Neural progenitor cell (in vitro differentiated cells): ENCODE measurements at regions not wholly inside any gene's neighbourhood (a gene's known extent, or its start where the extent isn't known, plus 50 kb on each side); places are given as distances from the start of the nearest gene placed in this dataset.

Experiments
- DNase-seq: peaks from one replicate; pipeline ENCODE4 v3.0.0-alpha.2; 2016; ENCODE audit warnings: low spot score
- H2AFZ ChIP-seq: fragments of 200-600 bp; sonication (generic); replicated peaks from 2 replicates; pipeline ENCODE4 v1.6.1; 2016; ENCODE audit warnings: antibody characterized with exemption
- H3F3A ChIP-seq: fragments of 200-600 bp; sonication (generic); 2 replicates; pipeline ENCODE4 v1.6.1; 2016; ENCODE audit warnings: antibody characterized with exemption, low read depth
- H3K27ac ChIP-seq: fragments of 200-600 bp; sonication (generic); 2 replicates; pipeline ENCODE4 v1.5.1; 2016; ENCODE audit warnings: mild to moderate bottlenecking
- H3K27me3 ChIP-seq: fragments of 200-600 bp; sonication (generic); 2 replicates; pipeline ENCODE4 v1.6.1; 2016; ENCODE audit warnings: mild to moderate bottlenecking, moderate library complexity
- H3K36me3 ChIP-seq: fragments of 200-600 bp; sonication (generic); 2 replicates; pipeline ENCODE4 v1.5.1; 2016
- H3K4me1 ChIP-seq: fragments of 200-600 bp; sonication (generic); 2 replicates; pipeline ENCODE4 v1.6.1; 2016; ENCODE audit warnings: mixed run types
- H3K4me2 ChIP-seq: fragments of 200-600 bp; sonication (generic); 2 replicates; pipeline ENCODE4 v1.6.1; 2016
- H3K4me3 ChIP-seq: fragments of 200-600 bp; sonication (generic); 2 replicates; pipeline ENCODE4 v1.5.1; 2016
- H3K79me2 ChIP-seq: fragments of 200-600 bp; sonication (generic); 2 replicates; pipeline ENCODE4 v1.6.1; 2016; ENCODE audit warnings: low read depth
- H3K9ac ChIP-seq: fragments of 200-600 bp; sonication (generic); 2 replicates; pipeline ENCODE4 v1.6.1; 2016
- H3K9me3 ChIP-seq: fragments of 200-600 bp; sonication (generic); 2 replicates; pipeline ENCODE4 v1.5.1; 2016; ENCODE audit warnings: low read depth
- H4K20me1 ChIP-seq: fragments of 200-600 bp; sonication (generic); 2 replicates; pipeline ENCODE4 v1.6.1; 2016; ENCODE audit warnings: low read depth
- H3K27ac Mint-ChIP-seq: 3 replicates; pipeline ENCODE4 v1.8.0; 2021; ENCODE audit warnings: mixed read lengths
- H3K27me3 Mint-ChIP-seq: 2 replicates; pipeline ENCODE4 v1.8.0; 2022; ENCODE audit warnings: low read depth, mild to moderate bottlenecking, inconsistent platforms, moderate library complexity, mixed read lengths; ENCODE audit not compliant: insufficient read depth
- H3K36me3 Mint-ChIP-seq: 3 replicates; pipeline ENCODE4 v1.8.0; 2021; ENCODE audit warnings: mixed read lengths
- H3K4me1 Mint-ChIP-seq: 3 replicates; pipeline ENCODE4 v1.8.0; 2021; ENCODE audit warnings: mixed read lengths
- H3K4me3 Mint-ChIP-seq: 3 replicates; pipeline ENCODE4 v1.8.0; 2021; ENCODE audit warnings: mild to moderate bottlenecking, moderate library complexity, mixed read lengths
- H3K9me3 Mint-ChIP-seq: 3 replicates; pipeline ENCODE4 v1.8.0; 2020; ENCODE audit warnings: mixed read lengths
- EZH2 ChIP-seq: fragments of 200-600 bp; sonication (generic); IDR thresholded peaks from 2 replicates; pipeline ENCODE4 v1.6.1; 2017; ENCODE audit warnings: antibody characterized with exemption, mild to moderate bottlenecking, moderate library complexity
- EZH2phosphoT487 ChIP-seq: fragments of 200-600 bp; sonication (generic); IDR thresholded peaks from 2 replicates; pipeline ENCODE4 v1.6.1; 2017; ENCODE audit warnings: antibody characterized with exemption
- TF ChIP-seq, protein P1 (sequence below): fragments of 200-600 bp; sonication (generic); IDR thresholded peaks from 2 replicates; pipeline ENCODE4 v1.5.1; 2017; ENCODE audit warnings: antibody characterized with exemption, mild to moderate bottlenecking

DNA sequence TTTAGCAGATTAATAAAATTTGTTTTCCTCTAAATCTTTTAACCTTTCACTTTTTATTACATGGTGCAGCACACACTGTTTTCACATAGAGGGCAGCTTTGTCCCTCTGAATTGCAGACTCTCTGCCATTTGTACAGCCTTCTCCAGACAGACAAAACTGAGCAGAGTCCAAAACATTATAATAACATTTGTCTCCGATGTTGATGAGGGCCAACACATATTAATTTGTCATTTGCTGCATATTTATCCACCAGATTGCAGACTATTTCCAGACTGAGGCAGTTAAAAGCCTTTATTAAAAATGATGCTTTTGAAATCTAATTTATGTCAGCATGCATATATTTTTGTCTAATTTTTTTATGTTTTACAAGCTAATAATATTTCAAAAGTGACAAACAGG is 1251.9 kb upstream of the SLC10A2 start:
- Histone ChIP-seq H3K79me2 (no peaks in the 10 kb centered on the region), H4K20me1 (no peaks in the 10 kb centered on the region), H3K9me3 (no peaks in the 10 kb centered on the region), H2AFZ (no peak overlapping the region), H3K27me3 (no peaks in the 10 kb centered on the region), H3F3A (no peaks in the 10 kb centered on the region), H3K36me3 (no peaks in the 10 kb centered on the region), H3K9ac (no peak overlapping the region), H3K27ac (no peak overlapping the region), H3K4me3 (no peak overlapping the region), H3K4me1 (no peaks in the 10 kb centered on the region), H3K4me2 (no peak overlapping the region)
- H3K27ac Mint-ChIP-seq, result no peak overlapping the region
- no peaks in the 10 kb centered on the region for H3K27me3 Mint-ChIP-seq
- H3K9me3 Mint-ChIP-seq, result peaks cover 3% of the 10 kb centered on the region
- TF ChIP-seq, protein P1, sequence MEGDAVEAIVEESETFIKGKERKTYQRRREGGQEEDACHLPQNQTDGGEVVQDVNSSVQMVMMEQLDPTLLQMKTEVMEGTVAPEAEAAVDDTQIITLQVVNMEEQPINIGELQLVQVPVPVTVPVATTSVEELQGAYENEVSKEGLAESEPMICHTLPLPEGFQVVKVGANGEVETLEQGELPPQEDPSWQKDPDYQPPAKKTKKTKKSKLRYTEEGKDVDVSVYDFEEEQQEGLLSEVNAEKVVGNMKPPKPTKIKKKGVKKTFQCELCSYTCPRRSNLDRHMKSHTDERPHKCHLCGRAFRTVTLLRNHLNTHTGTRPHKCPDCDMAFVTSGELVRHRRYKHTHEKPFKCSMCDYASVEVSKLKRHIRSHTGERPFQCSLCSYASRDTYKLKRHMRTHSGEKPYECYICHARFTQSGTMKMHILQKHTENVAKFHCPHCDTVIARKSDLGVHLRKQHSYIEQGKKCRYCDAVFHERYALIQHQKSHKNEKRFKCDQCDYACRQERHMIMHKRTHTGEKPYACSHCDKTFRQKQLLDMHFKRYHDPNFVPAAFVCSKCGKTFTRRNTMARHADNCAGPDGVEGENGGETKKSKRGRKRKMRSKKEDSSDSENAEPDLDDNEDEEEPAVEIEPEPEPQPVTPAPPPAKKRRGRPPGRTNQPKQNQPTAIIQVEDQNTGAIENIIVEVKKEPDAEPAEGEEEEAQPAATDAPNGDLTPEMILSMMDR, result peak; percentile 53
- TF ChIP-seq EZH2, result no peak
- H3K4me1 Mint-ChIP-seq, result peaks cover 3% of the 10 kb centered on the region
- no peak overlapping the region for H3K4me3 Mint-ChIP-seq
- DNase-seq, result peak; percentile 18
- no peaks in the 10 kb centered on the region for H3K36me3 Mint-ChIP-seq

- Histone ChIP-seq H3K27me3 (no peaks in the 10 kb centered on the region), H3K4me1 (no peaks in the 10 kb centered on the region), H3K27ac (no peak overlapping the region), H3K9ac (no peak overlapping the region), H3K9me3 (no peaks in the 10 kb centered on the region), H3K4me2 (no peak overlapping the region), H4K20me1 (no peaks in the 10 kb centered on the region), H3K79me2 (no peaks in the 10 kb centered on the region), H3K4me3 (no peak overlapping the region), H3F3A (no peaks in the 10 kb centered on the region), H3K36me3 (no peaks in the 10 kb centered on the region), H2AFZ (no peak overlapping the region)
- peaks cover 3% of the 10 kb centered on the region for H3K9me3 Mint-ChIP-seq
- no peaks in the 10 kb centered on the region for H3K27me3 Mint-ChIP-seq
- H3K36me3 Mint-ChIP-seq, result no peaks in the 10 kb centered on the region
- TF ChIP-seq, protein P1, result no peak
- TF ChIP-seq EZH2 (no peak), EZH2phosphoT487 (no peak)
- no peak overlapping the region for H3K4me3 Mint-ChIP-seq
- no peak overlapping the region for H3K27ac Mint-ChIP-seq
- no peak for DNase-seq
- H3K4me1 Mint-ChIP-seq, result peaks cover 3% of the 10 kb centered on the region
Observed at GRCh38 chr13:104315606-104316005, 1249.4 kb upstream of the SLC10A2 start.

GRCh38 chr13:104314926-104315535 is 1248.8 kb upstream of the SLC10A2 start:
- Mint-ChIP-seq H3K27me3 (no peaks in the 10 kb centered on the region), H3K27ac (no peak overlapping the region), H3K9me3 (peaks cover 3% of the 10 kb centered on the region), H3K4me3 (no peak overlapping the region), H3K36me3 (no peaks in the 10 kb centered on the region), H3K4me1 (peaks cover 3% of the 10 kb centered on the region)
- Histone ChIP-seq H3K79me2 (no peaks in the 10 kb centered on the region), H3F3A (no peaks in the 10 kb centered on the region), H3K4me1 (no peaks in the 10 kb centered on the region), H3K36me3 (no peaks in the 10 kb centered on the region), H3K27me3 (no peaks in the 10 kb centered on the region), H2AFZ (no peak overlapping the region), H4K20me1 (no peaks in the 10 kb centered on the region), H3K4me2 (no peak overlapping the region), H3K4me3 (no peak overlapping the region), H3K9me3 (no peaks in the 10 kb centered on the region), H3K9ac (no peak overlapping the region), H3K27ac (no peak overlapping the region)
- TF ChIP-seq, protein P1, result no peak
- TF ChIP-seq EZH2phosphoT487, result no peak
- no peak for TF ChIP-seq EZH2
- DNase-seq, result no peak
